NCI-H345 (cell line): ENCODE measurements at regions not wholly inside any gene's neighbourhood (a gene's known extent, or its start where the extent isn't known, plus 50 kb on each side); places are given as distances from the start of the nearest gene placed in this dataset.

Experiments used
- DNase-seq: peaks from one replicate; lab custom pipeline; 2025; lab: John Stamatoyannopoulos, UW

GRCh38 chrX:51798701-51799100 is 55.5 kb downstream of the GSPT2 start:
- no peak for DNase-seq

- DNase-seq = peak; percentile 76
Measured at GRCh38 chrX:51802917-51803688, 59.9 kb downstream of the GSPT2 start.

GRCh38 chrX:51803833-51804232 is 60.6 kb downstream of the GSPT2 start:
- DNase-seq = no peak

- DNase-seq = no peak
Measured at GRCh38 chrX:51804741-51805140, 61.5 kb downstream of the GSPT2 start.

GRCh38 chrX:51813886-51814460 is 70.7 kb downstream of the GSPT2 start:
- DNase-seq = no peak

GRCh38 chrX:51824061-51824460 is 69.4 kb upstream of the MAGED1 start:
- no peak for DNase-seq

- DNase-seq = no peak
Measured at GRCh38 chrX:51825436-51825835, 68.0 kb upstream of the MAGED1 start.

- DNase-seq = no peak
Measured at GRCh38 chrX:51834076-51834475, 59.3 kb upstream of the MAGED1 start.

- DNase-seq = no peak
Measured at GRCh38 chrX:51836823-51837222, 56.6 kb upstream of the MAGED1 start.

GRCh38 chrX:51837451-51837850 is 56.0 kb upstream of the MAGED1 start:
- DNase-seq = no peak

- peak; percentile 7 for DNase-seq
Measured at GRCh38 chrX:51837921-51838320, 55.5 kb upstream of the MAGED1 start.
